HG02973 (cell line): ENCODE measurements at regions not wholly inside any gene's neighbourhood (a gene's known extent, or its start where the extent isn't known, plus 50 kb on each side); places are given as distances from the start of the nearest gene placed in this dataset.

Experiments used
- ATAC-seq: cut with Tn5 transposase; IDR thresholded peaks from one replicate; pipeline ENCODE4 v1.9.1; 2021; ENCODE audit warnings: moderate library complexity; ENCODE audit not compliant: unreplicated experiment

DNA sequence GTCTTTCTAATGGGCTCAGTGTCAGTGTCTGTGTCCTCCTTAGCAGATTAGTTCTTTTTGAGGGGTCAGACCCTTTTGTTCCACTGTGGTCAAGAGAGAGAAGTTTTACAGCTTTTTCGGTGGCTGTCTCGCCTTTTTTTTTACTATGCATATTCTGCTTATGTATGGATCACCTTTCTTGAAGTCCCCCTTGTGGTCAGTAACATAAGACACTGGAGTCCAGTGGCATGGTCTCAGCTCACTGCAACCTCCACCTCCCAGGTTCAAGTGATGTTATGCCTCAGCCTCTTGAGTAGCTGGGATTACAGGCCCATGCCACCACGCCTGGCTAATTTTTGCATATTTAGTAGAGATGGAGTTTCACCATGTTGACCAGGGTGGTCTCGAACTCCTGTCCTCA is 54.0 kb upstream of the PGRMC2 start:
- no peak for ATAC-seq

DNA sequence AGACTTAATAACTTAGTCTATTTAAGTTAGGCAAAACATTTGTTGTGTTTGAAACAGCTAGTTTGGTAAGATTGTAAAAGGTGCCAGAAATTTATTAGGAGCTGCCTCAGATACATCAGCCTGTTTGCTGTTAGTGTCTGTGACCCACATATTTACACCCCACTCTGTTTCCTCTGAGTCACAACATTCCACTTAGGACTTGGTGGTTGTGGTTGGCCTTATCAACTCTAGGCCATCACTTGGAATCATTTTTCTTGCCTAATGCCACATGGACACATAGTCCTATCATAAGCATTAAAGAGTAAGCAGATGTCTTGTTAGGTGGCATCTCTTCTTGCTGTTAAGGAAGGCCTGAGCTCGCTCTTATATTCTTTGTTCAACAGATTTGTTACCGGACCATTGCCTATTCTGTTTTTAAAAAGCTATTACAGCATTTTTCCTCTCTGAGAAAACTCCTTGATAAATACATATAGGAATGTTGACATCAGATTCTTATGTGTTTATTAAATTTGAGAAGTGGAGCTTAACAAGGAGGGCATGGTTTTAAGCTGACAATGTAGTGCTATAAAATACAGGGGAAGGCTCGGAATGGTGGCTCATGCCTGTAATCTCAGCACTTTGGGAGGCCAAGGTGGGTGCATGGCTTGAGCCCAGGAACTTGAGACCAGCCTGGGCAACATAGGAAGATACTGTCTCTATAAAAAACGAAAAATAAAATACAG is 51.2 kb upstream of the PGRMC2 start:
- ATAC-seq, result no peak

DNA sequence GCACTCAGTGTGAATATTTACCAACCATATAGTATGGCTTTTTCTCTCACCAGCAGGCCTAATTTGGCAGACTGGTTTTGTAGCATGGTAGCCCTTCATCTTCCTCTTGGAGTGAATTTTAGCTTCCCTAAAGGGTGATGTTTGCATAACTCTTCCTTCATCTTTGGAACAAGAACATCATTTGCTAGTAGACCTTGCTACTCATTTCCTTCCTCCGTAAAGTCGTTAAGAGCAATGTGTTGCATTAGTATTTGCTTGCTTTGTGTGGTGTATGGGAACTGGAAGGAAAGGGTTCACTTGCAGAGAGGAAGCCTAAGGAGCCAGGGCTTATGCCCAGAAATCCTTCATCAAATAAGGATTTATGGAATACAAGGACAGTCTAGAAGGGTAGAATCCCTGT is 50.2 kb upstream of the PGRMC2 start:
- ATAC-seq, result no peak
